Ishikawa (cell line): ENCODE measurements at regions not wholly inside any gene's neighbourhood (a gene's known extent, or its start where the extent isn't known, plus 50 kb on each side); places are given as distances from the start of the nearest gene placed in this dataset.

ENCODE experiments used
- CEBPB ChIP-seq: IDR thresholded peaks from 2 replicates; pipeline ENCODE4 v1.6.1; 2012
- EP300 ChIP-seq: IDR thresholded peaks from 2 replicates; pipeline ENCODE4 v1.6.1; 2012; ENCODE audit warnings: borderline replicate concordance
- FOXM1 ChIP-seq: IDR thresholded peaks from 2 replicates; pipeline ENCODE4 v1.6.1; 2012; ENCODE audit warnings: low read depth, borderline replicate concordance
- MAX ChIP-seq: IDR thresholded peaks from 2 replicates; pipeline ENCODE4 v1.6.1; 2012
- NFIC ChIP-seq: IDR thresholded peaks from 2 replicates; pipeline ENCODE4 v1.6.1; 2012
- RAD21 ChIP-seq: IDR thresholded peaks from 2 replicates; pipeline ENCODE4 v1.6.1; 2012; ENCODE audit warnings: low read depth
- REST ChIP-seq: IDR thresholded peaks from 2 replicates; pipeline ENCODE4 v1.6.1; 2012; ENCODE audit warnings: low read depth, mild to moderate bottlenecking
- TAF1 ChIP-seq: IDR thresholded peaks from 2 replicates; pipeline ENCODE4 v1.6.1; 2012; ENCODE audit warnings: low read depth, mild to moderate bottlenecking
- TCF12 ChIP-seq: IDR thresholded peaks from 2 replicates; pipeline ENCODE4 v1.6.1; 2012; ENCODE audit warnings: low read depth
- TEAD4 ChIP-seq: IDR thresholded peaks from 2 replicates; pipeline ENCODE4 v1.6.1; 2012
- USF1 ChIP-seq: IDR thresholded peaks from 2 replicates; pipeline ENCODE4 v1.6.1; 2012
- YY1 ChIP-seq: IDR thresholded peaks from 2 replicates; pipeline ENCODE4 v1.6.1; 2012; ENCODE audit warnings: low read depth

GRCh38 chrX:127177966-127178365 lies 358.4 kb downstream of the PRR32 start:
- no peak for TF ChIP-seq MAX
- no peak for TF ChIP-seq REST
- no peak for TF ChIP-seq TAF1
- TF ChIP-seq YY1 = no peak
- no peak for TF ChIP-seq TCF12
- TF ChIP-seq TEAD4 = no peak
- no peak for TF ChIP-seq USF1
- TF ChIP-seq FOXM1 = no peak
- no peak for TF ChIP-seq CEBPB
- no peak for TF ChIP-seq RAD21
- no peak for TF ChIP-seq NFIC
- TF ChIP-seq EP300 = no peak
